SK-N-MC (cell line): ENCODE measurements at regions not wholly inside any gene's neighbourhood (a gene's known extent, or its start where the extent isn't known, plus 50 kb on each side); places are given as distances from the start of the nearest gene placed in this dataset.

ENCODE experiments used
- EZH2 ChIP-seq: fragments of 200-600 bp; sonication (generic); IDR thresholded peaks from one replicate; pipeline ENCODE4 v1.6.1; 2017; ENCODE audit warnings: antibody characterized with exemption
- FOXP2 ChIP-seq: optimal IDR thresholded peaks from 2 replicates; pipeline ENCODE3; 2011; ENCODE audit warnings: mild to moderate bottlenecking, moderate library complexity; ENCODE audit not compliant: insufficient read depth; ENCODE audit errors: extremely low read length, control extremely low read depth
- POLR2AphosphoS5 ChIP-seq: IDR thresholded peaks from 2 replicates; pipeline ENCODE4 v1.6.1; 2012; ENCODE audit warnings: mild to moderate bottlenecking, low read depth, low read length, borderline replicate concordance

- TF ChIP-seq EZH2 (no peak), POLR2AphosphoS5 (no peak), FOXP2 (no peak)
Measured at GRCh38 chr12:76645934-76646333, 86.4 kb upstream of the OSBPL8 start.
